DOHH2 (cell line): ENCODE measurements at regions not wholly inside any gene's neighbourhood (a gene's known extent, or its start where the extent isn't known, plus 50 kb on each side); places are given as distances from the start of the nearest gene placed in this dataset.

ENCODE experiments used
- H3F3A ChIP-seq: fragments of 200-600 bp; sonication (generic), shearing (Covaris generic); 2 replicates; pipeline ENCODE4 v1.6.0; 2016; ENCODE audit warnings: antibody characterized with exemption, mild to moderate bottlenecking; ENCODE audit not compliant: control insufficient read depth, insufficient read depth
- H3K27ac ChIP-seq: fragments of 200-600 bp; sonication (generic); 2 replicates; pipeline ENCODE4 v1.5.1; 2014; ENCODE audit warnings: low read depth, mild to moderate bottlenecking, low read length, moderate library complexity
- H3K27me3 ChIP-seq: fragments of 200-600 bp; sonication (generic); 2 replicates; pipeline ENCODE4 v1.6.1; 2014; ENCODE audit warnings: mild to moderate bottlenecking, low read length, mixed read lengths; ENCODE audit not compliant: control insufficient read depth
- H3K36me3 ChIP-seq: fragments of 200-600 bp; sonication (generic); 2 replicates; pipeline ENCODE4 v1.6.1; 2014; ENCODE audit warnings: mild to moderate bottlenecking, low read length, moderate library complexity, mixed read lengths; ENCODE audit not compliant: control insufficient read depth
- H3K4me1 ChIP-seq: fragments of 200-600 bp; sonication (generic); 2 replicates; pipeline ENCODE4 v1.6.1; 2014; ENCODE audit warnings: mild to moderate bottlenecking, low read length, mixed read lengths; ENCODE audit not compliant: control insufficient read depth
- H3K4me2 ChIP-seq: fragments of 200-600 bp; sonication (generic); 2 replicates; pipeline ENCODE4 v1.6.0; 2014; ENCODE audit warnings: mild to moderate bottlenecking, low read length, moderate library complexity
- H3K4me3 ChIP-seq: fragments of 200-600 bp; sonication (generic); 2 replicates; pipeline ENCODE4 v1.5.1; 2014; ENCODE audit warnings: mild to moderate bottlenecking, low read length, mixed read lengths
- H3K79me2 ChIP-seq: fragments of 200-600 bp; sonication (generic); 2 replicates; pipeline ENCODE4 v1.6.1; 2014; ENCODE audit warnings: mild to moderate bottlenecking, low read length, mixed read lengths; ENCODE audit not compliant: control insufficient read depth
- H3K9me2 ChIP-seq: fragments of 200-600 bp; sonication (generic); replicated peaks from 2 replicates; pipeline ENCODE4 v1.6.1; 2014; ENCODE audit warnings: mild to moderate bottlenecking, low read length, mixed read lengths; ENCODE audit not compliant: control insufficient read depth
- H3K9me3 ChIP-seq: fragments of 200-600 bp; sonication (generic); 2 replicates; pipeline ENCODE4 v1.6.1; 2014; ENCODE audit warnings: antibody characterized with exemption, low read length, mixed read lengths; ENCODE audit not compliant: control insufficient read depth, insufficient read depth
- H4K20me1 ChIP-seq: fragments of 200-600 bp; sonication (generic); 2 replicates; pipeline ENCODE4 v1.6.0; 2014; ENCODE audit warnings: low read depth, mild to moderate bottlenecking, antibody characterized with exemption, low read length, moderate library complexity; ENCODE audit not compliant: control insufficient read depth, insufficient read depth
- EZH2phosphoT487 ChIP-seq: fragments of 200-600 bp; sonication (generic); IDR thresholded peaks from 2 replicates; pipeline ENCODE4 v1.6.1; 2017; ENCODE audit warnings: borderline replicate concordance, mild to moderate bottlenecking, antibody characterized with exemption, low read length, moderate library complexity, mixed read lengths
- TF ChIP-seq, protein P1 (sequence below): fragments of 200-600 bp; sonication (generic); IDR thresholded peaks from one replicate; pipeline ENCODE4 v1.5.1; 2014; ENCODE audit warnings: antibody characterized with exemption, mild to moderate bottlenecking, low read depth, low read length; ENCODE audit not compliant: poor library complexity, severe bottlenecking

DNA sequence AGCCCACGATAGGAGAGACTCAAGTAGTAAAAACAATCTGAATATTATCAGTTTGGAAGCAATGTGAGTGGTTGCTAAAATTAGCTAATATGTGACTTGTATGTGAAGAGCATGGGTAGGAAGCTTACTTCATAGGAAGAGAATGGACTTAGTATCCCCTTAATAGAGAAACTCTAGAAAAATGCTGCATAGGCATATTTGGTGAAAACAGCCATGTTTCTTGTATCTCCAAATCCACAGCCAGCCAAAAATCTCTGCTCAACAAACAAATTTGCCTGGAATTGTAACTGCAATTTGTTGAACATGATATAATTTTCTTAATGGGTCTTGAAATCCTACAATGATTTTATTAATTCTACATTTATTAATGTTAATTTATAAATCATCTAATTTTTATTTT, 1252.9 kb upstream of the TMEM132C start:
- no peaks in the 10 kb centered on the region for H3K27me3 ChIP-seq
- H3F3A ChIP-seq = no peaks in the 10 kb centered on the region
- H3K9me3 ChIP-seq = no peaks in the 10 kb centered on the region
- no peaks in the 10 kb centered on the region for H3K9me2 ChIP-seq
- no peak overlapping the region for H3K4me3 ChIP-seq
- no peak overlapping the region for H3K27ac ChIP-seq
- no peaks in the 10 kb centered on the region for H3K36me3 ChIP-seq
- no peak for TF ChIP-seq EZH2phosphoT487
- TF ChIP-seq, protein P1, sequence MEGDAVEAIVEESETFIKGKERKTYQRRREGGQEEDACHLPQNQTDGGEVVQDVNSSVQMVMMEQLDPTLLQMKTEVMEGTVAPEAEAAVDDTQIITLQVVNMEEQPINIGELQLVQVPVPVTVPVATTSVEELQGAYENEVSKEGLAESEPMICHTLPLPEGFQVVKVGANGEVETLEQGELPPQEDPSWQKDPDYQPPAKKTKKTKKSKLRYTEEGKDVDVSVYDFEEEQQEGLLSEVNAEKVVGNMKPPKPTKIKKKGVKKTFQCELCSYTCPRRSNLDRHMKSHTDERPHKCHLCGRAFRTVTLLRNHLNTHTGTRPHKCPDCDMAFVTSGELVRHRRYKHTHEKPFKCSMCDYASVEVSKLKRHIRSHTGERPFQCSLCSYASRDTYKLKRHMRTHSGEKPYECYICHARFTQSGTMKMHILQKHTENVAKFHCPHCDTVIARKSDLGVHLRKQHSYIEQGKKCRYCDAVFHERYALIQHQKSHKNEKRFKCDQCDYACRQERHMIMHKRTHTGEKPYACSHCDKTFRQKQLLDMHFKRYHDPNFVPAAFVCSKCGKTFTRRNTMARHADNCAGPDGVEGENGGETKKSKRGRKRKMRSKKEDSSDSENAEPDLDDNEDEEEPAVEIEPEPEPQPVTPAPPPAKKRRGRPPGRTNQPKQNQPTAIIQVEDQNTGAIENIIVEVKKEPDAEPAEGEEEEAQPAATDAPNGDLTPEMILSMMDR = no peak
- H3K4me1 ChIP-seq = no peaks in the 10 kb centered on the region
- no peak overlapping the region for H3K4me2 ChIP-seq
- no peaks in the 10 kb centered on the region for H3K79me2 ChIP-seq
- no peaks in the 10 kb centered on the region for H4K20me1 ChIP-seq

- H3K4me2 ChIP-seq = no peak overlapping the region
- no peak overlapping the region for H3K27ac ChIP-seq
- no peaks in the 10 kb centered on the region for H3K9me2 ChIP-seq
- H3K4me1 ChIP-seq = no peaks in the 10 kb centered on the region
- no peaks in the 10 kb centered on the region for H3K79me2 ChIP-seq
- H3K9me3 ChIP-seq = no peaks in the 10 kb centered on the region
- no peaks in the 10 kb centered on the region for H3K36me3 ChIP-seq
- TF ChIP-seq EZH2phosphoT487 = no peak
- TF ChIP-seq, protein P1 = no peak
- no peaks in the 10 kb centered on the region for H4K20me1 ChIP-seq
- no peaks in the 10 kb centered on the region for H3K27me3 ChIP-seq
- no peaks in the 10 kb centered on the region for H3F3A ChIP-seq
- no peak overlapping the region for H3K4me3 ChIP-seq
These were observed 1242.2 kb upstream of the TMEM132C start for GRCh38 chr12:127024791-127025190.

- Histone ChIP-seq H3K9me3 (no peaks in the 10 kb centered on the region), H3K27me3 (no peaks in the 10 kb centered on the region), H3K36me3 (no peaks in the 10 kb centered on the region), H3K4me1 (no peaks in the 10 kb centered on the region), H3F3A (no peaks in the 10 kb centered on the region), H3K79me2 (no peaks in the 10 kb centered on the region), H4K20me1 (no peaks in the 10 kb centered on the region), H3K9me2 (no peaks in the 10 kb centered on the region), H3K4me3 (no peak overlapping the region), H3K4me2 (no peak overlapping the region), H3K27ac (no peak overlapping the region)
- TF ChIP-seq EZH2phosphoT487 = no peak
- TF ChIP-seq, protein P1 = no peak
These were observed 1241.4 kb upstream of the TMEM132C start for GRCh38 chr12:127025545-127025944.
